GM21825 (cell line): ENCODE measurements at regions not wholly inside any gene's neighbourhood (a gene's known extent, or its start where the extent isn't known, plus 50 kb on each side); places are given as distances from the start of the nearest gene placed in this dataset.
"Not testable (repeated sequence)": the region's sequence is repeated elsewhere in the genome, so short reads cannot be mapped to it uniquely, and the experiment has no call there.

Source experiments
- ATAC-seq: cut with Tn5 transposase; IDR thresholded peaks from one replicate; pipeline ENCODE4 v1.9.1; 2021; ENCODE audit warnings: mild to moderate bottlenecking, moderate library complexity; ENCODE audit not compliant: unreplicated experiment

DNA sequence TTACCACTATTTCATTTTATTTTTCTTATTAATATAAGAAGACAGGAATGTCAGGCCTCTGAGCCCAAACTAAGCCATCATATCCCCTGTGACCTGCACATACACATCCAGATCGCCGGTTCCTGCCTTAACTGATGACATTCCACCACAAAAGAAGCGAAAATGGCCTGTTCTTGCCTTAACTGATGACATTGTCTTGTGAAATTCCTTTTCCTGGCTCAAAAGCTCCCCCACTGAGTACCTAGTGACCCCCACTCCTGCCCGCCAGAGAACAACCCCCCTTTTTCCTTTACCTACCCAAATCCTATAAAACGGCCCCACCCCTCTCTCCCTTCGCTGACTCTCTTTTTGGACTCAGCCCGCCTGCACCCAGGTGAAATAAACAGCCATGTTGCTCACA lies 77.8 kb upstream of the FANCL start:
- ATAC-seq, result not testable (repeated sequence)

DNA sequence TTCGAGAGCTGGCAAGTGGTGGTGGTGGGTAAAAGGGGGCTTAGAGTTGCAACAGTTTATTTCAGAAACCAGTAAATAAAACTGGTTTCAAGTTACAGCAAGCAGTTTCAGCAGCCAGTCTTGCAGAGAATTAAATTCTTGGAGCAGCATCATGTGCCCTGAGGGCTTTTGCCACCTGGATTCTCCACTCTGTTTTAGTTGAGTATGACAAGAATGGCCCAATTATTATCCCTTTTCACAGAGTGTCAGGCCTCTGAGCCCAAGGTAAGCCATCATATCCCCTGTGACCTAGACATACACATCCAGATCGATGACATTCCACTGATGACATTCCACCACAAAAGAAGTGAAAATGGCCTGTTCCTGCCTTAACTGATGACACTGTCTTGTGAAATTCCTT lies 72.8 kb upstream of the FANCL start:
- no peak for ATAC-seq

DNA sequence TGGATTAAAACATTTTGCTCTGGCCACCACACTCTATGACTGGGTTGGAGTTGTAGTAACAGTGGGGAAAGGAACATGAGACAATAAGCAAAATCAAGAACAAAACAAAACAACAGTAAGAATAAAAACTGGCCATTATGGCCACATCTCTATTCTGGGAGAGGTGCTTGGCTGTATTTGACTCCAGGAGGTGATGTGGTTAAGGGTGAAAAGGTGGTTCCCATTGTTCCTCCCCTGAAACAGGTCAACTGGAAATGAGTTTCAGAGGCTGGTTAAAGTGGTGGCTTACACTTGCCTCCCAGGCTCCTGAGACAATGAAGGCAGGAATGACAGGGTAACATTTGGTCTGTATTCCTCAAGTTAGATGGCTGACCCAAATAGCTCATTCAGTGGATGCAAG lies 67.3 kb upstream of the FANCL start:
- ATAC-seq, result no peak

DNA sequence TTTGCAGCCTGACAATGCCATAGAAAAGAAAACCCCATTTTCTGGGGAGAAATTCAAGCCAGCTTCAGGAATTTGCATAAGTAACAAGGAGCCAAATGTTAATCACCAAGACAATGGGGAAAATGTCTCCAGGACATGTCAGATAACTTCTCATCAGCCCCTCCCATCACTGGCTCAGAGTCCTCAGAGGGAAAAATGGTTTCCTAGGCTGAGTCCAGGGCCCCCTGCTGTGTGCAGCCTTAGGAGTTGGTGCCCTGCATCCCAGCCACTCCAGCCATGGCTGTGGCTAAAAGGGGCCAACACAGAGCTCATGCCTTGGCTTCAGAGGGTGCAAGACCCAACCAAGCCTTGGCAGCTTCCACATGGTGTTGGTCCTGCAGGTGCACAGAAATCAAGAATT lies 63.7 kb upstream of the FANCL start:
- ATAC-seq, result no peak

DNA sequence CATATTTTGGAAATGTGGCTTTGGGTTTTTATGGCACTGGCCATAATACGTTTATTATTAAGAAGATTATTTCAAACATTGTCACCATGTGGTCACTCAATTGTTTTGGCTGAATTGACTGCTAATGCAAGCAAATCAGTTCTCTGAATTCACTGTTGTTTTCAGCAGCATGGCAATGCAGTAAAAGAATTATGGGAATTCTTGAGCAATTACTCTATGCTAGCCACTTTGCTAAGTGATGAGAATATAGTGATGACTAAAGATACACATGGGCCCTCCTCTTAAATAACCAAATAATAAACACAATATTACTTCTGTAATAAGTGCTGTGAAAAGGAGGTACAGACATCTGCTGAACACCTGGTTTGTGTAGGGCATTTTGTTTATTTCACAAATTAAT lies 58.0 kb upstream of the FANCL start:
- ATAC-seq, result no peak

DNA sequence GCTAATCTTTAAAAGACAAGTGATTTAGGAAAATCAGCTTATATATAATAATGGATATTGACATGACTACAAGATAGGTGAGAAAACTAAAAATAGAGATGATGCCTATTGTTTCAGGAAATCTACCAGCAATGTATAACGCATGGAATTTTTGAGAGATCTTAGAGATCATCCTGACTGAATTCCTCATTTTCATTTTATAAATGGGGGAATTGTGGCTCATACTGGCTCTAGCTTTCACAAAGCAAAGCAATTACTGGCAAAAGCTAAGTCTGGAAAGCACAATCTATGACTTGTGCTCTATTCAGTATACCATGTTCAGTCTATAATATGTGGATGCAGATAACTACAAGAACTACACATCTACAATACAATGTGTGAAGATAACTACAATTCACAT lies 51.9 kb upstream of the FANCL start:
- no peak for ATAC-seq

DNA sequence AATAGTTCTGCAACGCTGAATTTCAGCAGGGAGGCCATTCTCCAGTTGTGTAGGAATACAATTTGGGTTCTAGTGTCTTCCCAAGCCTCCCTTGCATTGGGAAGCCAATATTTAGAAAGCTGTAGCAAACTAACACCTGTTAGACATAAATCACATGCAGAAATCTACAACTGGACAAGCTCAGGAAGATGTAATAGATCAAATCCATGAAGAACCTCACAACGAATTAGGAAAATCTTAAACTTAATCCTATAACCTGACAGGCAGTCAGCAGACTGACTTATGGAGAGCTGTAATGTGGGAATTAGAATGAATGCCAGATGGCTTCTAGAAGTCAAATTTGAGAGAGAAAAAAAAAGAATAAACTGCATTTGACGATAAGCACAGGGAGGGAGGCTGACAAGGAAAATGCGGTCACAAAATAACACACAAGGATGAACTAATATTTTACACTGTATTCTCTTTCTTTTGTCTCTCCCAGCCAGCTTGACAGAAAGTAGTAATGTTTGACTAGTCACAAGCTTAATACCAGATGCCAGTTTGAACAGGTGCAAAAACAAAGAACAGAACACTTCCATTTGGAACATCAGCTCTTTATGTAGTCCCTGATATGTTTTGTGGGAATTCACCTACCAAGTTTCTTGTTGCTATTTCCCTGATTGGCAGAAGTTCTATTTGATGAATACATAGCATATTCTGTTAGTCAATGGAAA lies 50.8 kb upstream of the FANCL start:
- no peak for ATAC-seq
